GM12865 (cell line): ENCODE measurements at regions not wholly inside any gene's neighbourhood (a gene's known extent, or its start where the extent isn't known, plus 50 kb on each side); places are given as distances from the start of the nearest gene placed in this dataset.

ENCODE experiments used
- DNase-seq: peaks from one replicate; pipeline ENCODE4 v3.0.0; 2010; ENCODE audit warnings: low read depth
- H3K4me3 ChIP-seq: 2 replicates; pipeline ENCODE4 v1.5.1; 2011; ENCODE audit warnings: mild to moderate bottlenecking, low read depth, low read length, control low read depth
- TF ChIP-seq, protein P1 (sequence below): IDR thresholded peaks from 2 replicates; pipeline ENCODE4 v1.5.1; 2011; ENCODE audit warnings: low read length, control low read depth, low read depth, inconsistent platforms; ENCODE audit not compliant: insufficient read depth; ENCODE audit errors: missing control alignments

DNA sequence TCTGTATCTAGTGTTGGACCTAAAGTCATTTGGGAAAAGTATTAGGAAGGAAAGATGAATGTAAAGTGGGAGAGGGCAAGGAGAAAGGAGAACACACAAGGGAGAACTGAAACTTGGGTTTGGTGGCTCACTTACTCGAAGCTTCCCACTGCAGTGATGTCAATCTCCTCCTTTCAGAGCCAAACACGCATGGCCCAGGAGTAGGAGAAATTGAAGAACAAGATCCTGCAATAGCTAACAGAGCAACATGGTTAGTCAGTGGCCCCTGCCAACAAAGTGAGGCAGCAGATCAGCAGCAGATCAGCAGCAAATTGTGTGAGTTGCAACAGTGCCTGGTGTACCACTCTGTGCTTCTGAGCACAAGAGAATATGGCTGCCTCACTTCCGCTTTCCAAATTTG is 366.4 kb downstream of the PSAT1 start:
- H3K4me3 ChIP-seq: no peak overlapping the region
- DNase-seq: no peak
- TF ChIP-seq, protein P1, sequence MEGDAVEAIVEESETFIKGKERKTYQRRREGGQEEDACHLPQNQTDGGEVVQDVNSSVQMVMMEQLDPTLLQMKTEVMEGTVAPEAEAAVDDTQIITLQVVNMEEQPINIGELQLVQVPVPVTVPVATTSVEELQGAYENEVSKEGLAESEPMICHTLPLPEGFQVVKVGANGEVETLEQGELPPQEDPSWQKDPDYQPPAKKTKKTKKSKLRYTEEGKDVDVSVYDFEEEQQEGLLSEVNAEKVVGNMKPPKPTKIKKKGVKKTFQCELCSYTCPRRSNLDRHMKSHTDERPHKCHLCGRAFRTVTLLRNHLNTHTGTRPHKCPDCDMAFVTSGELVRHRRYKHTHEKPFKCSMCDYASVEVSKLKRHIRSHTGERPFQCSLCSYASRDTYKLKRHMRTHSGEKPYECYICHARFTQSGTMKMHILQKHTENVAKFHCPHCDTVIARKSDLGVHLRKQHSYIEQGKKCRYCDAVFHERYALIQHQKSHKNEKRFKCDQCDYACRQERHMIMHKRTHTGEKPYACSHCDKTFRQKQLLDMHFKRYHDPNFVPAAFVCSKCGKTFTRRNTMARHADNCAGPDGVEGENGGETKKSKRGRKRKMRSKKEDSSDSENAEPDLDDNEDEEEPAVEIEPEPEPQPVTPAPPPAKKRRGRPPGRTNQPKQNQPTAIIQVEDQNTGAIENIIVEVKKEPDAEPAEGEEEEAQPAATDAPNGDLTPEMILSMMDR: no peak

- H3K4me3 ChIP-seq: no peak overlapping the region
- TF ChIP-seq, protein P1: no peak
- DNase-seq: no peak
Measured at GRCh38 chr9:78664370-78664769, 367.4 kb downstream of the PSAT1 start.

- TF ChIP-seq, protein P1: no peak
- H3K4me3 ChIP-seq: no peak overlapping the region
- DNase-seq: no peak
Measured at GRCh38 chr9:78666818-78667414, 370.0 kb downstream of the PSAT1 start.

DNA sequence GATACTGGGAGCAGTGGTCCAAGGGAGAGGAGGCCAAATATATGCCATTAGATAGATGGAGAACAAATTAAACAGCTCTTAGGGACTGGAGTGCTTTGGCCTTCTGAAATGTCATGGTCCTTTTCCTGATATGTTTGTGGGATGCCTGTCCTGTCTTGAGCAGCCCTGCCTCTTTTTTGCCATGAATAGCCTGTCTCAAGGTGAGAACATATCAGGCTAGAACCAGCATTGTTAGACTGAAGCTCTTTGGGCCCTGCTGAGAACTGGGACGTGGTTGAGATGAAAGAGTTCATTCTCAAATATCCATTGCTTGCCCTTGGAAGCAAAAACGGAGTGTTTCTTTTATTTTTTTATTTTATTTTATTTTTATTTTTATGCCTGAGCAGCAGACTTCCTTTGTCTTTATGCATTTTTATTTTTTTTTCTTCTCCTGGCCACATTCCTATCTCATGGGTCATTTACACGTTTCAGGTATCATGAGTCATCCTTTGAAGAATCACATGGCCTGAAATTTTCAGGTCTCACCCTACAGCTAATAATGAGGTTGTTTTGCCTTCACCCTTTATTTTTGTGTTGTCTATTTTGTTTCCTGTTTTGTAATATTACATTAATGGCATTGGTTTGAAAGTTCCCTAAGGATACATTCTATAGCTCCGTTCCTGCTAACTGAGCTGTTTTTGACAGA is 371.4 kb downstream of the PSAT1 start:
- H3K4me3 ChIP-seq: no peak overlapping the region
- DNase-seq: no peak
- TF ChIP-seq, protein P1: no peak

- TF ChIP-seq, protein P1: no peak
- no peak for DNase-seq
- no peak overlapping the region for H3K4me3 ChIP-seq
Measured at GRCh38 chr9:78669591-78669990, 372.7 kb downstream of the PSAT1 start.

DNA sequence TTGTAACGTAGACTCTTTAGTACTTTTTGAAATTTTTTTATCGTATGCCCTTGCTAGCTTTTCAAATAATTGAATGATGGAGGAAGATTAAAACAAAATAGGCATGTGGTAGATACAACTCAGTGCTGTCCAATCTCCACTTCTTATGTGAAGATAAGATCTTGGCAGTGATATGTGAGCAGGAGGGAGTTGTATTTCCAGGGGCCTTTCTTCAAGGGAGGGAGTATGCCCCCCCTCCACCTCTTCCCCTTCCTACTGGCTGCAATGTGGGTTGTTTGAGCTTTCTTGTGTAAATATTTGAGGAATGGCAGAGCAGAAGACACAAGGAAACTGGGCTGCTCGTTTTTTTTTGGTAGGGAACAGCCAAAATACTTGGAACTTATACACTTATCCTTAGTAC is 374.9 kb downstream of the PSAT1 start:
- H3K4me3 ChIP-seq: no peak overlapping the region
- TF ChIP-seq, protein P1: no peak
- DNase-seq: no peak

DNA sequence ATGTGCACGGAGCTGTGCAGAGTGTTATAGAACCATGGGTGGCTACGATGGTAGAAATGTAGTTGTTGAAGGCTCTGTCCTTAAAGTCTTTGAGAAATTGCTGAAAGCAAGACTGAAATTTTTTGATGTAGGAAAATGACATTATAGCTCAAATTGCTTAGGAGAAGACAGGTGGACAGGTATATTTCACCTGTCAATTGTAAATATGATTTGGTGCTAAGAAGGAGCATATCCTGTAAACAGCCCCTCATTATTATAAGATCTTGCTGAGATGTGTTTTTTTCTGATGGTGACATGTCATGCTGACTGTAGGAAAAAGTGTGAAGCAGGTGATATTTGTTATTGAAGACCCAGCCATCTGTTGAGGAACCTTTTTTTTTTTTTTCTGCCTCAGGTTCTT is 377.9 kb downstream of the PSAT1 start:
- no peak for DNase-seq
- TF ChIP-seq, protein P1: no peak
- no peak overlapping the region for H3K4me3 ChIP-seq
